OCI-LY3 (cell line): ENCODE measurements at regions not wholly inside any gene's neighbourhood (a gene's known extent, or its start where the extent isn't known, plus 50 kb on each side); places are given as distances from the start of the nearest gene placed in this dataset.

Experiments used
- H2AFZ ChIP-seq: fragments of 200-600, 300-600 bp; shearing (Covaris generic); 2 replicates; pipeline ENCODE4 v1.6.0; 2014; ENCODE audit warnings: antibody characterized with exemption, low read depth, low read length
- H3K27ac ChIP-seq: fragments of 200-600, 300-600 bp; sonication (generic); 2 replicates; pipeline ENCODE4 v1.5.1; 2014; ENCODE audit warnings: mild to moderate bottlenecking, low read length, moderate library complexity, mixed read lengths
- H3K27me3 ChIP-seq: fragments of 200-600, 300-600 bp; sonication (generic); 2 replicates; pipeline ENCODE4 v1.6.1; 2014; ENCODE audit warnings: low read depth, low read length, mixed read lengths
- H3K36me3 ChIP-seq: fragments of 200-600, 300-600 bp; sonication (generic); replicated peaks from 2 replicates; pipeline ENCODE3; 2014; ENCODE audit warnings: low read depth, low read length, mixed read lengths
- H3K4me1 ChIP-seq: fragments of 300-600, 200-600 bp; sonication (generic); 2 replicates; pipeline ENCODE4 v1.6.1; 2014; ENCODE audit warnings: low read length, mixed read lengths
- H3K4me2 ChIP-seq: fragments of 200-600, 300-600 bp; sonication (generic); 2 replicates; pipeline ENCODE4 v1.6.1; 2014; ENCODE audit warnings: low read length, mixed read lengths
- H3K4me3 ChIP-seq: fragments of 300-600, 200-600 bp; sonication (generic); 2 replicates; pipeline ENCODE4 v1.5.1; 2014; ENCODE audit warnings: antibody characterized with exemption, mild to moderate bottlenecking, low read length, moderate library complexity
- H3K79me2 ChIP-seq: fragments of 300-600, 200-600 bp; shearing (Covaris generic); 2 replicates; pipeline ENCODE4 v1.6.1; 2014; ENCODE audit warnings: mild to moderate bottlenecking, low read length, mixed read lengths
- H3K9ac ChIP-seq: fragments of 300-600, 200-600 bp; shearing (Covaris generic); 2 replicates; pipeline ENCODE4 v1.6.0; 2014; ENCODE audit warnings: mild to moderate bottlenecking, low read length, moderate library complexity
- H3K9me3 ChIP-seq: fragments of 200-600, 300-600 bp; shearing (Covaris generic); 2 replicates; pipeline ENCODE4 v1.6.1; 2014; ENCODE audit warnings: low read length, mixed read lengths; ENCODE audit not compliant: insufficient read depth
- H4K20me1 ChIP-seq: fragments of 200-600, 300-600 bp; sonication (generic); 2 replicates; pipeline ENCODE4 v1.6.1; 2016; ENCODE audit warnings: low read length, mixed read lengths; ENCODE audit not compliant: insufficient read depth
- CTCF ChIP-seq: fragments of 200-600, 300-600 bp; sonication (generic); IDR thresholded peaks from 2 replicates; pipeline ENCODE4 v1.5.1; 2014; ENCODE audit warnings: antibody characterized with exemption, low read length, low read depth
- EZH2phosphoT487 ChIP-seq: fragments of 200-600 bp; shearing (Covaris generic); IDR thresholded peaks from 2 replicates; pipeline ENCODE4 v1.6.1; 2018; ENCODE audit warnings: antibody characterized with exemption, mixed run types, low read depth

GRCh38 chr7:378551-379455 lies 88.8 kb downstream of the FOXL3 start:
- Histone ChIP-seq H3K4me2 (no peak overlapping the region), H2AFZ (no peak overlapping the region), H3K4me3 (no peak overlapping the region), H3K9me3 (no peaks in the 10 kb centered on the region), H3K36me3 (no peaks in the 10 kb centered on the region), H3K27me3 (no peaks in the 10 kb centered on the region), H3K4me1 (peaks cover 7% of the 10 kb centered on the region), H4K20me1 (no peaks in the 10 kb centered on the region), H3K9ac (no peak overlapping the region), H3K27ac (no peak overlapping the region), H3K79me2 (no peaks in the 10 kb centered on the region)
- TF ChIP-seq EZH2phosphoT487 = no peak
- TF ChIP-seq CTCF = no peak

GRCh38 chr7:379456-380138 lies 89.6 kb downstream of the FOXL3 start:
- H2AFZ ChIP-seq = no peak overlapping the region
- no peak overlapping the region for H3K9ac ChIP-seq
- H3K27me3 ChIP-seq = no peaks in the 10 kb centered on the region
- H3K4me1 ChIP-seq = peaks cover 7% of the 10 kb centered on the region
- no peak overlapping the region for H3K4me2 ChIP-seq
- no peak overlapping the region for H3K27ac ChIP-seq
- H3K36me3 ChIP-seq = no peaks in the 10 kb centered on the region
- H4K20me1 ChIP-seq = no peaks in the 10 kb centered on the region
- no peak for TF ChIP-seq CTCF
- TF ChIP-seq EZH2phosphoT487 = no peak
- no peaks in the 10 kb centered on the region for H3K9me3 ChIP-seq
- no peaks in the 10 kb centered on the region for H3K79me2 ChIP-seq
- H3K4me3 ChIP-seq = no peak overlapping the region

- H3K36me3 ChIP-seq = no peaks in the 10 kb centered on the region
- H2AFZ ChIP-seq = no peak overlapping the region
- H4K20me1 ChIP-seq = no peaks in the 10 kb centered on the region
- H3K4me1 ChIP-seq = peaks cover 7% of the 10 kb centered on the region
- H3K27me3 ChIP-seq = no peaks in the 10 kb centered on the region
- H3K9me3 ChIP-seq = no peaks in the 10 kb centered on the region
- H3K9ac ChIP-seq = no peak overlapping the region
- no peak overlapping the region for H3K4me2 ChIP-seq
- no peak overlapping the region for H3K27ac ChIP-seq
- H3K4me3 ChIP-seq = no peak overlapping the region
- H3K79me2 ChIP-seq = no peaks in the 10 kb centered on the region
- no peak for TF ChIP-seq CTCF
- TF ChIP-seq EZH2phosphoT487 = no peak
Measured at GRCh38 chr7:380139-380485, 90.1 kb downstream of the FOXL3 start.

GRCh38 chr7:380711-381210 lies 90.8 kb downstream of the FOXL3 start:
- Histone ChIP-seq H3K4me2 (no peak overlapping the region), H3K4me1 (peaks cover 7% of the 10 kb centered on the region), H3K36me3 (no peaks in the 10 kb centered on the region), H3K9me3 (no peaks in the 10 kb centered on the region), H2AFZ (no peak overlapping the region), H3K27me3 (no peaks in the 10 kb centered on the region), H3K9ac (no peak overlapping the region), H3K79me2 (no peaks in the 10 kb centered on the region), H4K20me1 (no peaks in the 10 kb centered on the region), H3K4me3 (no peak overlapping the region), H3K27ac (no peak overlapping the region)
- TF ChIP-seq CTCF = no peak
- no peak for TF ChIP-seq EZH2phosphoT487
